ENCODE measurements at regions not wholly inside any gene's neighbourhood (a gene's known extent, or its start where the extent isn't known, plus 50 kb on each side); places are given as distances from the start of the nearest gene placed in this dataset.

GRCh38 chr4:43782391-43782790 lies 666.2 kb downstream of the KCTD8 start:
- DNase-seq (ENCODE audit: low spot score) = no peak

- no peak for DNase-seq (ENCODE audit: low spot score)
These were observed 632.5 kb downstream of the KCTD8 start for GRCh38 chr4:43816116-43816515.

- no peak for DNase-seq (ENCODE audit: low spot score)
These were observed 626.0 kb downstream of the KCTD8 start for GRCh38 chr4:43822621-43823020.

GRCh38 chr4:43835869-43836268 lies 612.7 kb downstream of the KCTD8 start:
- DNase-seq (ENCODE audit: low spot score) = no peak

GRCh38 chr4:43837171-43837570 lies 611.4 kb downstream of the KCTD8 start:
- DNase-seq (ENCODE audit: low spot score) = no peak

- DNase-seq (ENCODE audit: low spot score) = no peak
These were observed 611.0 kb downstream of the KCTD8 start for GRCh38 chr4:43837604-43838003.

- DNase-seq (ENCODE audit: low spot score) = no peak
These were observed 606.0 kb downstream of the KCTD8 start for GRCh38 chr4:43842594-43842993.

- DNase-seq (ENCODE audit: low spot score) = no peak
These were observed 605.1 kb downstream of the KCTD8 start for GRCh38 chr4:43843501-43843900.

GRCh38 chr4:43846111-43846587 lies 602.5 kb downstream of the KCTD8 start:
- no peak for DNase-seq (ENCODE audit: low spot score)

- DNase-seq (ENCODE audit: low spot score) = no peak
These were observed 594.9 kb downstream of the KCTD8 start for GRCh38 chr4:43853565-43854264.

GRCh38 chr4:43855283-43855682 lies 593.3 kb downstream of the KCTD8 start:
- no peak for DNase-seq (ENCODE audit: low spot score)

- no peak for DNase-seq (ENCODE audit: low spot score)
These were observed 583.9 kb downstream of the KCTD8 start for GRCh38 chr4:43864616-43865146.

GRCh38 chr4:43867908-43868307 lies 580.7 kb downstream of the KCTD8 start:
- DNase-seq (ENCODE audit: low spot score) = no peak

- no peak for DNase-seq (ENCODE audit: low spot score)
These were observed 573.0 kb downstream of the KCTD8 start for GRCh38 chr4:43875655-43876054.

- DNase-seq (ENCODE audit: low spot score) = no peak
These were observed 566.1 kb downstream of the KCTD8 start for GRCh38 chr4:43882470-43882869.

- no peak for DNase-seq (ENCODE audit: low spot score)
These were observed 562.4 kb downstream of the KCTD8 start for GRCh38 chr4:43886196-43886595.

- DNase-seq (ENCODE audit: low spot score) = no peak
These were observed 549.8 kb downstream of the KCTD8 start for GRCh38 chr4:43898836-43899235.

GRCh38 chr4:43903456-43903855 lies 545.2 kb downstream of the KCTD8 start:
- DNase-seq (ENCODE audit: low spot score) = no peak

- DNase-seq (ENCODE audit: low spot score) = no peak
These were observed 530.2 kb downstream of the KCTD8 start for GRCh38 chr4:43918377-43918776.

GRCh38 chr4:43932448-43932847 lies 516.2 kb downstream of the KCTD8 start:
- no peak for DNase-seq (ENCODE audit: low spot score)

GRCh38 chr4:43943998-43944397 lies 504.6 kb downstream of the KCTD8 start:
- DNase-seq (ENCODE audit: low spot score) = no peak

GRCh38 chr4:43959976-43960375 lies 488.6 kb downstream of the KCTD8 start:
- DNase-seq (ENCODE audit: low spot score) = no peak

GRCh38 chr4:43968011-43968410 lies 480.6 kb downstream of the KCTD8 start:
- DNase-seq (ENCODE audit: low spot score) = no peak

GRCh38 chr4:43983610-43984009 lies 465.0 kb downstream of the KCTD8 start:
- DNase-seq (ENCODE audit: low spot score) = no peak

Measured in Ammon's horn (tissue), 1 donor.